Endometrial microvascular endothelial cells (primary cell): ENCODE measurements at regions not wholly inside any gene's neighbourhood (a gene's known extent, or its start where the extent isn't known, plus 50 kb on each side); places are given as distances from the start of the nearest gene placed in this dataset.

Experiments used
- in situ Hi-C: cut with HindIII; loops from 2 replicates; pipeline ENCODE4 v1.10.0; 2017; ENCODE audit warnings: low sequenced_read_pairs, low pct_unique_long_range_greater_than_20kb; ENCODE audit errors: inconsistent ontology term

GRCh38 chr3:194970066-194970465 is 284.4 kb downstream of the FAM43A start:
- in situ Hi-C loops: no loop called here

GRCh38 chr3:194971009-194971408 is 285.3 kb downstream of the FAM43A start:
- in situ Hi-C loops: no loop called here

- in situ Hi-C loops: no loop called here
Observed at GRCh38 chr3:194971965-194972364, 286.3 kb downstream of the FAM43A start.

GRCh38 chr3:194972641-194973040 is 287.0 kb downstream of the FAM43A start:
- in situ Hi-C loops: no loop called here

- in situ Hi-C loops: no loop called here
Observed at GRCh38 chr3:194973366-194974000, 287.8 kb downstream of the FAM43A start.

- in situ Hi-C loops: no loop called here
Observed at GRCh38 chr3:194974468-194975135, 288.9 kb downstream of the FAM43A start.

GRCh38 chr3:194976049-194976451 is 290.4 kb downstream of the FAM43A start:
- in situ Hi-C loops: no loop called here

- in situ Hi-C loops: no loop called here
Observed at GRCh38 chr3:194976874-194977273, 291.2 kb downstream of the FAM43A start.

- in situ Hi-C loops: no loop called here
Observed at GRCh38 chr3:194977356-194977755, 291.7 kb downstream of the FAM43A start.

GRCh38 chr3:194979173-194979572 is 291.8 kb downstream of the XXYLT1 start:
- in situ Hi-C loops: no loop called here

GRCh38 chr3:194982472-194982871 is 288.5 kb downstream of the XXYLT1 start:
- in situ Hi-C loops: no loop called here

- in situ Hi-C loops: no loop called here
Observed at GRCh38 chr3:194983121-194983520, 287.8 kb downstream of the XXYLT1 start.

GRCh38 chr3:194983620-194984019 is 287.3 kb downstream of the XXYLT1 start:
- in situ Hi-C loops: no loop called here

GRCh38 chr3:194984066-194984465 is 286.9 kb downstream of the XXYLT1 start:
- in situ Hi-C loops: no loop called here

- in situ Hi-C loops: no loop called here
Observed at GRCh38 chr3:194984622-194985021, 286.3 kb downstream of the XXYLT1 start.

GRCh38 chr3:194985031-194985578 is 285.9 kb downstream of the XXYLT1 start:
- in situ Hi-C loops: no loop called here

GRCh38 chr3:194986208-194987043 is 284.5 kb downstream of the XXYLT1 start:
- in situ Hi-C loops: no loop called here

GRCh38 chr3:194987571-194988494 is 283.1 kb downstream of the XXYLT1 start:
- in situ Hi-C loops: no loop called here
